Kidney (tissue), 13 donors: ENCODE measurements at regions not wholly inside any gene's neighbourhood (a gene's known extent, or its start where the extent isn't known, plus 50 kb on each side); places are given as distances from the start of the nearest gene placed in this dataset.

Experiments
- DNase-seq, 5 donors: peaks; one replicate each; pipeline ENCODE4 v3.0.0-alpha.2; 2013 to 2020
- FAIRE-seq: peaks from 2 replicates; lab custom pipeline; 2012; peaks lifted over from hg19 to GRCh38; lab: Jason Lieb, UNC
- H3K27ac ChIP-seq, 2 donors: one replicate each; pipeline ENCODE4 v1.7.0; 2013; ENCODE audit warnings: low read depth in 2 of 2, low read length in 2 of 2, inconsistent platforms in 1 of 2
- H3K27me3 ChIP-seq: one replicate; pipeline ENCODE4 v1.7.1; 2013; ENCODE audit warnings: low read length, inconsistent platforms; ENCODE audit not compliant: control insufficient read depth, insufficient read depth
- H3K36me3 ChIP-seq, 3 donors: one replicate each; pipeline versions ENCODE4 v1.7.0 to v1.7.1; 2013; ENCODE audit warnings: low read length in 3 of 3, control low read depth in 1 of 3, inconsistent platforms in 1 of 3; ENCODE audit not compliant: insufficient read depth in 3 of 3, control insufficient read depth in 2 of 3
- H3K4me1 ChIP-seq, 3 donors: one replicate each; pipeline versions ENCODE4 v1.7.0 to v1.7.1; 2013; ENCODE audit warnings: low read length in 3 of 3, inconsistent platforms in 1 of 3, low read depth in 1 of 3; ENCODE audit not compliant: control insufficient read depth in 2 of 3, insufficient read depth in 2 of 3
- H3K4me3 ChIP-seq, 3 donors: one replicate each; pipeline versions ENCODE4 v1.7.0 to v1.8.1; 2013; ENCODE audit warnings: low read length in 3 of 3, control low read depth in 1 of 3, inconsistent platforms in 1 of 3
- H3K9ac ChIP-seq, 3 donors: one replicate each; pipeline versions ENCODE4 v1.7.0 to v1.7.1; 2013; ENCODE audit warnings: low read length in 3 of 3, control low read depth in 1 of 3, inconsistent platforms in 1 of 3
- H3K9me3 ChIP-seq, 3 donors: one replicate each; pipeline versions ENCODE4 v1.7.0 to v1.7.1; 2013; ENCODE audit warnings: low read length in 3 of 3, control low read depth in 1 of 3, inconsistent platforms in 1 of 3; ENCODE audit not compliant: control insufficient read depth in 2 of 3, insufficient read depth in 1 of 3
- intact Hi-C: fragments of 100-400 bp; cut with DNase I; formaldehyde crosslinking; loops from one replicate; pipeline ENCODE4 v1.11.1; 2022
- TF ChIP-seq, protein P1 (sequence below): IDR thresholded peaks from 3 replicates; pipeline ENCODE4 v1.5.1; 2012; ENCODE audit warnings: mild to moderate bottlenecking, moderate library complexity, borderline replicate concordance; ENCODE audit not compliant: insufficient read depth; ENCODE audit errors: extremely low read depth
- donor health status: control.
- donor health status: control.
- donor health status: control.
- donor health status: control.
- donor health status: control.
- donor health status: DM: yes; HTN: yes; CAD: no.
- donor health status: Normal renal cell carcinoma (clear cell type).

DNA sequence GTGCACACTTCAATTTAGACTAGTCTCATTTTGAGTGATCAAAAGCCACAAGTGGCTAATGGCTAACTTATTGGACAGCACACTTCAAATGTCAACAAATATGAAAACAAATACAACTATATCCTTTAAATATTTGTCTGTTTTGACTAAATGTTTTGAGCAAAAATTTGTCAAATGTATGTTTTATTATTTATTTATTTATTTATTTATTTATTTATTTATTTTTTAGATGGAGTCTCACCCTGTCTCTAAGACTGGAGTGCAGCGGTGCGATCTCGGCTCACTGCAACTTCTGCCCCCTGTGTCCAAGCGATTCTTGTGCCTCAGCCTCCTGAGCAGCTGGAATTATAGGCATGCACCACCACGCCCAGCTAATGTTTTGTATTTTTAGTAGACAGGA is 1392.1 kb upstream of the WWC1 start:
- no peak for FAIRE-seq

DNA sequence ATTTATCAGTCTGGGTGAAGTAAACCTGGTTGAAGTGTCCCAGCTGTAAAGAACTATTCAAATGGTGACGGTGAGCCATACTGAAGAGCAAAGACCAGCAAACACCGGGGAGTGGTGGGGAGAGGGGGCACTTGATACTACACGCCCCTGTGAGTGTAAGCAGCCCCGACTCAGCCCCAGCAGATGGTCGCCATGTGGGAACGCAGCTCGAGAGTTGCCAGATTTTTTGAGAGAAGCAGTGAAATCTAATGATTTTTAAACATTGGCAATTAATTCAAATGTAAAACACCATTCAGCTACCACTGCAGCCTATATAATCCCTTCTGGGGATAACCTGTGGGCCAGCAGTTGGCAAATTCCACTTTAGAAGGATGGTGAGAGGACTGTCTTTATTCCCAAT is 1386.9 kb upstream of the WWC1 start:
- Histone ChIP-seq H3K27me3 (no peaks in the 10 kb centered on the region), H3K4me1 (peaks cover 0 to 7% (median 2%) of the 10 kb centered on the region in 3 donors), H3K27ac (no peak overlapping the region), H3K9ac (no peak overlapping the region), H3K36me3 (no peaks in the 10 kb centered on the region), H3K9me3 (no peaks in the 10 kb centered on the region), H3K4me3 (no peak overlapping the region)
- FAIRE-seq: no peak
- intact Hi-C loops: no loop called here
- no peak for DNase-seq
- TF ChIP-seq, protein P1, sequence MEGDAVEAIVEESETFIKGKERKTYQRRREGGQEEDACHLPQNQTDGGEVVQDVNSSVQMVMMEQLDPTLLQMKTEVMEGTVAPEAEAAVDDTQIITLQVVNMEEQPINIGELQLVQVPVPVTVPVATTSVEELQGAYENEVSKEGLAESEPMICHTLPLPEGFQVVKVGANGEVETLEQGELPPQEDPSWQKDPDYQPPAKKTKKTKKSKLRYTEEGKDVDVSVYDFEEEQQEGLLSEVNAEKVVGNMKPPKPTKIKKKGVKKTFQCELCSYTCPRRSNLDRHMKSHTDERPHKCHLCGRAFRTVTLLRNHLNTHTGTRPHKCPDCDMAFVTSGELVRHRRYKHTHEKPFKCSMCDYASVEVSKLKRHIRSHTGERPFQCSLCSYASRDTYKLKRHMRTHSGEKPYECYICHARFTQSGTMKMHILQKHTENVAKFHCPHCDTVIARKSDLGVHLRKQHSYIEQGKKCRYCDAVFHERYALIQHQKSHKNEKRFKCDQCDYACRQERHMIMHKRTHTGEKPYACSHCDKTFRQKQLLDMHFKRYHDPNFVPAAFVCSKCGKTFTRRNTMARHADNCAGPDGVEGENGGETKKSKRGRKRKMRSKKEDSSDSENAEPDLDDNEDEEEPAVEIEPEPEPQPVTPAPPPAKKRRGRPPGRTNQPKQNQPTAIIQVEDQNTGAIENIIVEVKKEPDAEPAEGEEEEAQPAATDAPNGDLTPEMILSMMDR: no peak

More for the DNA sequence above, 1392.1 kb upstream of the WWC1 start:
- no peak overlapping the region for H3K27ac ChIP-seq
- no peak overlapping the region for H3K4me3 ChIP-seq
- no peak for DNase-seq
- no peaks in the 10 kb centered on the region for H3K36me3 ChIP-seq
- H3K4me1 ChIP-seq: no peaks in the 10 kb centered on the region
- no peaks in the 10 kb centered on the region for H3K9me3 ChIP-seq
- intact Hi-C loops: no loop called here
- H3K27me3 ChIP-seq: no peaks in the 10 kb centered on the region
- no peak overlapping the region for H3K9ac ChIP-seq
- TF ChIP-seq, protein P1: no peak

DNA sequence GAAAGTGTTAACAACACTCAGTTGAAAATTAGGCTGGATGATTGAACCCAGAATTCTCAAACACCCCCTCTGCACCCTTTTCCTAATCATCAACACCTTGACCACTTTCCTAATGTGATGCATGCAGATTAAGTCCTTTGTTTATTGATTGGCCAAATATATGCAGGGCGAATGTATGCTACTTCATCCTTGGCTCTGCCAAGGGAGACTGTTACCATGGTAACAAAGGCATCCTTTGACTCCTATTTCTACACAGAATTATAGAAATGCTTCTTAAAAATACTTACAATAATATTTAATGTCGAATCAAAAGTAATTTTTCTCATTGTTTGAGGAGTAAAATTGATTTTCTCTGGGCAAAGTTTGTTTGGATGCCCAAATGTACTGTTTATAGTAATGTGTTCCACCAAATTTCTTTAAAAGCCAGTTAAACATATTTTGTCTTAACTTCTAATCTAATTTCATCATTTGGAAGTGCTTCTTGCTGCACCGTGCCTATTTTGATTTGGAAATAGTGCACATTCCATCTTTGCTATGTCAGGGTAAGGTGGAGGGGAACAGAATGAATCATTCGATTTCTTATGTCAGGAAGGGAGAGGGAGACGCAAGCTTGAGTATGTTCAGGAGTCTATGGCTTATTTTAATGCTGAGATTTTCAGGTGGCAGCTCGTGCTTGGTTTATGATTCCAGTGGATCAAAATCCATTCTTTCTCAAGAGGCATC is 1384.3 kb upstream of the WWC1 start:
- FAIRE-seq (no peak), DNase-seq (no peak)
- H3K27me3 ChIP-seq: no peaks in the 10 kb centered on the region
- no peak overlapping the region for H3K27ac ChIP-seq
- peaks cover 0 to 8% (median 3%) of the 10 kb centered on the region in 3 donors for H3K4me1 ChIP-seq
- TF ChIP-seq, protein P1: no peak
- no peaks in the 10 kb centered on the region for H3K36me3 ChIP-seq
- no peak overlapping the region for H3K9ac ChIP-seq
- no peak overlapping the region for H3K4me3 ChIP-seq
- no peaks in the 10 kb centered on the region for H3K9me3 ChIP-seq
- intact Hi-C loops: no loop called here

DNA sequence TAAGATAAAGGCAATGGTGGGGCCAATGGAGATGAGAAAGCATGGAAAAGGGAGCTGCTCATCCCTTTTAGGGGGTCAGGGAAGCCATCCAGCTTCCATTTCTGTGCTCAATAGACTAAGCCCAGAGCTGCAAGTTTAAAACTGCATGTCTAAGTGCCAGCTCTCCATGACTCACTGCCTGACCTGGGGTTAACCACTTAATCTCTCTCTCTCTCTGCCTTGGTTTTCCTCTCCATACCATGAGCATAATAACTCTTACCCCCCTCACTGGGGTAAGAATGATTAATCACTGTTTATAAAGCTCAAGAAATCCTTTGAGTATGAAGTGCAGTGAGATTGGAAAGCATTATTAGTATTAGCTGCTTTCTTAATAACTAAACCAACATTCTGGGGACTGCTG is 1382.4 kb upstream of the WWC1 start:
- no peaks in the 10 kb centered on the region for H3K9me3 ChIP-seq
- FAIRE-seq (no peak), DNase-seq (no peak)
- no peak overlapping the region for H3K27ac ChIP-seq
- TF ChIP-seq, protein P1: no peak
- no peak overlapping the region for H3K9ac ChIP-seq
- H3K4me3 ChIP-seq: no peak overlapping the region
- H3K36me3 ChIP-seq: no peaks in the 10 kb centered on the region
- H3K27me3 ChIP-seq: no peaks in the 10 kb centered on the region
- H3K4me1 ChIP-seq: peaks cover 0 to 8% (median 3%) of the 10 kb centered on the region in 3 donors
- intact Hi-C loops: no loop called here
